M059J (cell line): ENCODE measurements at regions not wholly inside any gene's neighbourhood (a gene's known extent, or its start where the extent isn't known, plus 50 kb on each side); places are given as distances from the start of the nearest gene placed in this dataset.
"Not testable (repeated sequence)": the region's sequence is repeated elsewhere in the genome, so short reads cannot be mapped to it uniquely, and the experiment has no call there.

Experiments used
- DNase-seq: peaks from one replicate; pipeline ENCODE4 v3.0.0-alpha.2; 2012; ENCODE audit warnings: low read depth

DNA sequence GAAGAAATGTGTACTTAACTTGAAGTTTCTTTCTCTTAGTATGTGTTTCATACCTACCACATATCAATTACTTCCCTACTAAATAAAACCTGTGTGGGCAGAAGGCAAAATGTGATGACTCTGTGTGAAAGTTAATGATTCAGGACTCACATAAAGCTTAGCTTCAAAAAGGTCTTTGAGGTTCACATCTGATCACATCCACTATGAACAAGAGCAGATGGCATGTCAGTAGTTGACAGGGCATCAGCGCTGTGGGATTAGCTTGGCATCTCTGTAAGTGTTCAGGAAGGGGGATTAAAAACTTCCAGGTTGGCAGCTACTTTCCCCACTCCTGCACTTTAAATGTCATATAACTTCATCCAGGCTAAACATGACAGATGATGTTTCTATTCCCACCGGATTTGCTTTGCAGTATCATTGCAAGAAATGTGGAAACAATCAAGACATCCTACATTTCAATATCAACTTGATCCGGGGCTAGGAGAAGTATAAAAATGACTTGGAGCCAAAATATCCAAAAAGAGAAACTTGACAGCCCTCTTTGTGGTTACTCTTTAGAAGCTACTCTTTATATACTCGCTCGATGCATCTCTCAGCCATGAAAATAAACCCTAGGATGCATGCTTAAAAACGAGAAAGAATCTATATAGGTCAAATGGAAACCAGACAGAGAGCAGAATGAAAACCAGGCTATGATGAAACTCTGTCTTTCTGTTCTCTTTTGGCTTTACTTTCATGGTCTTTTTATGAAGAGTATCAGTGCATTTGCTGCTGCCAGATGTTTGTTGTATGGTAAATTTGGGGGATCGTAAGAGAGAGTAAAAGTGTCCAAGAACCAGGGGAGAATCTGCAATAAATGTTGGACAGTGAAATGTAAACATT lies 273.1 kb upstream of the ALCAM start:
- DNase-seq: no peak

GRCh38 chr3:105094588-105094987 lies 272.1 kb upstream of the ALCAM start:
- DNase-seq: no peak

DNA sequence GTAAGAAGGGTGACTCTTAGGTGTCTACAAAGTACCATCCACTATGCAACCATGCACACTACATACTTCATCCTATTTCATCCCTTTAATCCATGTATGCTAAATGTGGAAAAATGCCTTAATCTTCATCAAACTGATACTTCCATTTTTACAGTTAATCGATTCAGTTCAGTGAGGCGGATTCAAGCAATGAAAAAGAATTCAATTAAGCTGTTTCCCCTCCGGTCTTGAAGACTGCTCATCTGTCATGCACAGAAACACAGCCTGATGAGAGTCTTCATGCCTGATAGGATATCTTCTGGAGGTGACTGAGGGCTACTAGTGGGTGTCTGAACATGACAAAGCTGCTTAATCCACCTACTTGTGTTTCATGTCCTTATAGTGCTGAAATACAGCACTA lies 270.6 kb upstream of the ALCAM start:
- no peak for DNase-seq

GRCh38 chr3:105101603-105102002 lies 265.1 kb upstream of the ALCAM start:
- no peak for DNase-seq

GRCh38 chr3:105103139-105103538 lies 263.6 kb upstream of the ALCAM start:
- DNase-seq: no peak

DNA sequence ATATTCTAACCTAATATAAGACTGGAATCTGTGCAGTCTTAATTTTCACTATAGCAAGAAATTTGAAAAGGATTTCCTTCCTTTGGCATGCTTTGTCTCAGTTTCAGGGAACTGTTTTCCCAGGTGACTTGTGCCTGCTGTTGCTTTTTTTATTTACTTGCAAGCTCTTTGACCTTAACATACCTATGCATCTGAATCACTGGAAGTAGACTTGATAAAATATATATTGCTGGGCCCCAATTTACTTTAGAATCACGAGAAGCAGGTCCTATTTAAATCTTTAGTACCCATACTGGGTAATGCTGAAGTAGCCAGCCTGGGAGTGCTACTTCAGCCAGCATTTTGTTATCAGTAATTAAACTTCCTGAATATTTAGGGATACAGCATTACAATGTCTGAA lies 257.9 kb upstream of the ALCAM start:
- DNase-seq: no peak

DNA sequence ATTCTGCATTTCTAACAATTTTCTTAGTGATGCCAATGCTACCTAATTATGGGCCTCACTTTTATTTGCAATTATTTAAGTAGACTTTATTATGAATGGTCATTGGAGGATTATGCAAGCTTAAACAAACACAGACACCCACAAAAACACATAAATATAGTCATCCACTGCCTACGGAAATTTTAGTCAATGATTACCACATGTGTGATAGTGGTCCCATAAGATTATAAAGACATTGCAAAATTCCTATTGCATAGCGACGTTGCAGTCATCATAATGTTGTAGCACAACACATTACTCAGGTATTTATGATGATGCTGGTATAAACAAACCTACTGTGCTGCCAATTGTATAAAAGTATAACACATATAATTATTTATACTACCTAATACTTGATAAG lies 247.8 kb upstream of the ALCAM start:
- peak; percentile 48 for DNase-seq

GRCh38 chr3:105119801-105120340 lies 246.8 kb upstream of the ALCAM start:
- DNase-seq: peak; percentile 28

DNA sequence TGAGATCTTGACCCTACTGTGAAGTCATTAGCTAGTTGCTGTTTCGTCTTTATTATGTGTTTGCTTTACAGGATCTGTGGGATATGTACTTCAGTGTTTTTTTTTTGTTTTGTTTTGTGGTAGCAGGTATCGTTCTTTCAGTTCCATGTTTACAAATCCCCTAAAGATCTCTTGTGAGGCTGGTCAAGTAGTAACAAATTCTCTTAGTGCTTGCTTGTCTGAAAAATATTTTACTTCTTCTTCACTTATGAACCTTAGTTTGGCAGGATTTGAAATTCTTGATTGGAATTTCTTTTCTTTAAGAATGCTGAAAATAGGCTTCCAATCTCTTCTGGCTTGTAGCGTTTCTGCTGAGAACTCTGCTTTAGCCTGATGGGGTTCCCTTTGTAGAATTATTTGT lies 235.8 kb upstream of the ALCAM start:
- DNase-seq: no peak

DNA sequence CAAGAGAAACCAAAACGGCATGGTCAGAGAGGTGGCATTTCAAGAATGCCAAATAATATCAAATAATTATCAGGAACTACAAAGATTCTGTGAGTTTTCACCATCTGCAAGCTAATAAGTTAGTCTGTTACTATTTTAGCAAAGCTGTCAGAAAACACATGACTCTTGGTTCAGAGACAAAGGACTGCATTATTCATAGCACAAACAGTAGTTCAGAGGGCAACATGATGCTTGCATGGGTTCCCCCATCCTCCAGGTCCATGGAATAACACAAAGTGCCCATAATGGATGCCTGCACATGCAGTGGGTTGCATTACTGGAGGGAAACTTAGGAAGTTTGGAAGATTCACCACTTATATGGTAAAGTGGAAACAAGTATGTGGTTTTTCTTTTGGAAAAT lies 228.8 kb upstream of the ALCAM start:
- DNase-seq: no peak

DNA sequence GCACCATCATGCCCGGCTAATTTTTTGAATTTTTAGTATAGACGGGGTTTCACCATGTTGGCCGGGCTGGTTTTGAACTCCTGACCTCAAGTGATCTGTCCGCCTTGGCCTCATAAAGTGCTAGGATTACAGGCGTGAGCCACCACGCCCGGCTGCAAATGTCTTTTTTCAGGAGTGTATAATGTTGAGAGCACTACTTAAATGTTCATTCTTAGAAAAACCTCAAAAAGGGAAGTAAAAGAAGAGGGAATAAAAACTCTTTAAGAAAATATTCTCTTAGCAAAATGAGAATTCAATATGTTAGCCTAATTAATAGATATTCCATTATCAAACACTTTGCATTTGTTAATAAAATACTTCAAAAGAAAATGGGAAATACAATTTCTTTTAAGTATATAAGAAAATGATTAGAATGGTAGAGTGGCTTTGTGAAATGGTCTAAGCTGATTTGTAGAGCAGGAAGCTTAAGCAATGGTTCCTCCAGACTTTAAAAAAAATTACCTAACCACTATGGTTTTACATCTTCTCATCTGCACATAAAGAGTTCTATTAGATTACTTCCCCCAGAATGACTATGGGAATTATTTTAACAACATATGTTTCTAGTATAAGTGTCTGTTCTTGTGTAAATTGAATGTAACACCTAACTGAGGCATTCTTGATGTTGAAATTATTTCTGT lies 226.7 kb upstream of the ALCAM start:
- DNase-seq: no peak

GRCh38 chr3:105140899-105141367 lies 225.8 kb upstream of the ALCAM start:
- peak; percentile 47 for DNase-seq

DNA sequence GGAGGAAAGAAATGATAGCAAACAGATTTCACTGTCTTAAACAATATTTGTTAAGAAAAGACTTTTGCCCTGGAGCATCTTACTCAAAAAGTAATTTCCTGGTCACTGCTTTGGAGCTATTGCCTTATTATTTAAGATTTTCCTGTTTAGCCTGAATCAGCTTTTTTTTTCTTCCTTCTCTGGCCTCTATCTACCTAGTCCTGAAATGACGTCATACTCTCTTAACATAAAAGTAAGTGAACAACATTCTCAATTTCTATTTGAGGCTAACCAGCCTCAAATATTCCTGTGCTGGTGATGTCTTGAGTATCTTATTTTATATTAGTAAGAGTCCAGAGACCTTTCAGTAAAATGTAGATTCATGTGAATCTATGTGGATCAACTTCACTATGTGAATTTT lies 221.9 kb upstream of the ALCAM start:
- no peak for DNase-seq

DNA sequence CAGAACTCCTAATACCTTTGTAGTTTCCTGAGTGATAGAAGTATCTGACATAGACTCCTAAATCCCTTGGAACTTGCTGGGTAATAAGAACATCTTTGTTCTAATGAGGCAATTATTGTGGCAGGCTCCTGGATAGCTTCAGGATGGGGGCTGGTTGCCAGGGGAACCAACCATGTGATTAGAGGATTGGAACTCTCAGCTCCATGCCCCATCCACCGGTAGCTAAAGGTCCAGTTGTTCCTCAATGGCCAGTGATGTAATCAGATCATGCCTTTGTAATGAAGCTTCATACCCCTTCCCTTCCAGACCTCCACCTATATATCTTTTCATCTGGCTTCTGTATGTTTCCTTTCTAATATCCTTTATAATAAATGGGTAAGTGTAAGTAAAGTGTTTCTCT lies 221.2 kb upstream of the ALCAM start:
- DNase-seq: no peak

- not testable (repeated sequence) for DNase-seq
Observed at GRCh38 chr3:105149197-105149596, 217.5 kb upstream of the ALCAM start.

- no peak for DNase-seq
Observed at GRCh38 chr3:105152987-105153386, 213.7 kb upstream of the ALCAM start.

DNA sequence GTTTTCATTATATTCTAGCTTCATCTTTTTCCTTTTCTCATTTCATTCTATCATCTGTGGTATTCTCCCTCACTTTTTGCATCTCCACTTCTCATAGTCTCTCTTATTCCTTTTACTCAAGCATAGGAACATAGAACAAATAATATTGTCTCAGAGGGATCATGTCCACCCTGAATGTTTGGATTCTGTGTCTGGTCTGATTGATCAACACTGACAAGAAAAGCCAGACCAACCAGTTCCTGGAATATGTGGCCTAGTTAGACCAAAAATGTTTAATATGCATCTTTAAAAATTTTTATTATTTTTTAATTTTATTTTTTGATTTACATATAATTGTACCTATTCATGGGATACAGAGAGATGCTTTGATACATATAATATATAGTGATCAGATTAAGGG lies 212.0 kb upstream of the ALCAM start:
- DNase-seq: no peak

DNA sequence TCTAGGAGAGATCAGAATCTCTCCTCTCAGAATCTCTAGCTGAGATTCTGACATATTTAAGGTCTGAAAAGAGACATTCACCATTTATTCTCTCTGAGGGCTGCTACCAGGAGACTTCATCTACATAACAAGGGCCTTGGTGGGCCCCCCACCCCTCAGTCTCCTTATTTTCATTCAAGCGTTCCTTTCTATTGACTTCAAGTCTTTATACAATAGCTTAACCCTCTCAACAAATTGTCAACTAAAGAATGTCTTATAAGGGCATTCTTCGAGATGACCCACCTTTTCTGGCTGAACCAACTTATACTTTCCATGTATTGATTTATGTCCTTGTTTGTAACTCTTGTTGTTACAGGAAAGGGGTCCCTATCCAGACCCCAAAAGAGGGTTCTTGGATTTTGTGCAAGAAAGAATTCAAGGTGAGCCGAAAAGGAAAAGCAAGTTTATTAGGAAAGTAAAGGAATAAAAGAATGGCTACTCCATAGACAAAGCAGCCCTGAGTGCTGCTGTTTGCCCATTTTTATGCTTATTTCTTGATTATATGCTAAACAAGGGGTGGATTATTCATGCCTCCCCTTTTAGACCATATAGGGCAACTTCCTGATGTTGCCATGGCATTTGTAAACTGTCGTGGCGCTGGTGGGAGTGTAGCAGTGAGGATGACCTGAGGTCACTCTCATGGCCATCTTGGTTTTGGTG lies 209.5 kb upstream of the ALCAM start:
- DNase-seq: no peak

DNA sequence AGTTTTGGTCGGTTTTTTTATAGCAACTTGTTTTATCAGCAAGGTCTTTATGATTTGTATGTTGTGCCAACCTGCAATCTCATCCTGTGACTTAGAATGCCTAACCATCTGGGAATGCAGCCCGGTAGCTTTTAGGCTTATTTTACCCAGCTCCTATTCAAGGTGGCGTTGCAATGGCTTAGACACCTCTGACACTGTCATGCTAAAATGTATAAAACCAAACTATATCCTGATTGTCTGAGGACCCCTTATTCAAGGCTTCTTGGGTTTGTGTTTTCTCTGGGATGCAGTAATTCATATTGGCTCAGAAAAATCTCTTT lies 209.0 kb upstream of the ALCAM start:
- no peak for DNase-seq

- DNase-seq: no peak
Observed at GRCh38 chr3:105158286-105158685, 208.4 kb upstream of the ALCAM start.

DNA sequence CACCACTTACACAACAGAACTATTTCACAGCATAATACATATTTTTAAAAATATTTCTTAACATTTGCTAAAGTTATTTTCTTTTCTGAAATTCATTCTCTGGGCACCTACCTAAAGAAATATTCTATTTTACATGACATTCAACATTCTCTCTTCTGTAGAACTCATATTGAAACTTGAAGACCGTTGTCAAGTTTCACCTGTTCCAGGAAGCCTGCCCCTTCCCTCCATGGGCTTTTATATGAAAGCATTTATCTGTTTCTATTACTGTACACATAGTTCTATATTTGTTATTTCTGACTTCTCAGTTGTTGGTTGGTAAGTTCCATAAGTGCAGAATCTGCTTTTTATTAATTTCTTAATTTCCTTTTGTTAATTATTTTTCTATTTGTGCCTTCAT lies 204.3 kb upstream of the ALCAM start:
- no peak for DNase-seq

GRCh38 chr3:105166893-105167292 lies 199.8 kb upstream of the ALCAM start:
- DNase-seq: peak; percentile 42

DNA sequence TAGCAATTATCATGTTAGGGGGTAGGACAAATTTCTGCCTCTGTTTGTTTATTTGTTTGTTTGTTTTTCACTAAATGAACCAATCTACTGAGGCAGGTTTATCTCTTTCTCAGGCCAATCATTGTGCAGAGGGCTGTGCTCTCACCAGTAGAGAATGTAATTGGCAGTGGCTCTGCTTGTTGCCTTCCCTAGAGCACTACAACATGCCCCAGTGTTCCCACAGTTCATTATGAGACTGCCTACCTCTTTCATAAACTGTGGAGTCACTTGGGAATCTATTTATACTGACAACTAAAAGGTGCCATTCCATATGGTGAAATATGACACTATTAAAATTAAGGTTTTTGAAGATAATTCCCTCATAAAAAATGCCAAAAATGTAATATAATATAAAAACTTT lies 196.3 kb upstream of the ALCAM start:
- no peak for DNase-seq
